HG02840 (cell line): ENCODE measurements at regions not wholly inside any gene's neighbourhood (a gene's known extent, or its start where the extent isn't known, plus 50 kb on each side); places are given as distances from the start of the nearest gene placed in this dataset.

ENCODE experiments used
- ATAC-seq: cut with Tn5 transposase; IDR thresholded peaks from one replicate; pipeline ENCODE4 v1.9.1; 2021; ENCODE audit warnings: mild to moderate bottlenecking, moderate library complexity, moderate number of reproducible peaks; ENCODE audit not compliant: unreplicated experiment, low FRiP score

DNA sequence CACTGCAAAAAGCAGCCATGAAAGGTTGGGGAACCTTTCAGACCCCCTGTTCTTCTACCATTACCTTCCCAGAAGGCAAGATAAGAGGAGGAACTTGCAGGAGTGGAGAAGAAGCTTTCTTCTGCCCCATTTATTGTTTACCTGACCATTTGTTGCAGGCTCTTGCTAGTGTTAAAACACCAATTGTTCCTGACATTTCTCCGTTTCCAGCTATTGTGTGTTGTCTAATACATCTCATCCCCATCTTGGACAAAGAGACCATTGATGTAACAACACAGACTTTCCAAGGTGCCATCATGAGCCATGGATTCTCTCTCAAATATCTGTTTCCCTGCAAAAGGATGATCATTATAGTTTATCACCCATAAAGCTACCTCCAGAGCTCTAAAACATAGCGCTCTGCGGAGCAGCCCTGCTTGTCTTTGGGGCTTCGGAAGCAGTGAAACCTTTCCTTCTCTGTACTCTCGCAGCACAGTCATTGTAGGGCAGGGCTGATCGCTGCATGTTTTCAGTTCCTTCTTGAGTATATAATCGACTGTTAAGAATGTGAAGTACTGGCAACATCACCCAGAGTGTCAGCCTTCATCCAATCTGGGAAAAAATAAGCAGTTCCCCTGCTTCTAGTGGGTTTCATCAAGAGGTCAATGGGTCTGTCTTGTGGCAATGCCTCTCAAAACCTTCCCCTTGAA, 680.0 kb downstream of the SEMA5A start:
- no peak for ATAC-seq

DNA sequence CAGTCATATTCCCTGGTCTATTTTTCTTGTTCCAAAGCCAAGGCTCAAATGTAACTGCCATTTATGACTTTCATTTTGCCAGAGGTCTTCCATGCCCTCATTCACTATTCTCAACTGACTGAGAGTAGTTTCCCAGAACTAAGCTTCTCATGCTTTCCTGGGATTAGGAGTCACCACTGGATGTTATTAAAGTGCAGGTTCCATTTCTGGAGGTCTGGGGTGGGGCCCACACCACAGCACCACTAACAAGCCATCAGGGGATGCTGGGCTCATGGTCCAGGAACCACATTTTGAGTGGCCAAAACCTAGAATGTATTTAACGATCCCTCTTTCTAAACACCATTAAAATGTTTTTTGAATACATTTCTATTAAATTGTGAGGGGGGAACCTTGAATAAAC, 677.6 kb downstream of the SEMA5A start:
- no peak for ATAC-seq

DNA sequence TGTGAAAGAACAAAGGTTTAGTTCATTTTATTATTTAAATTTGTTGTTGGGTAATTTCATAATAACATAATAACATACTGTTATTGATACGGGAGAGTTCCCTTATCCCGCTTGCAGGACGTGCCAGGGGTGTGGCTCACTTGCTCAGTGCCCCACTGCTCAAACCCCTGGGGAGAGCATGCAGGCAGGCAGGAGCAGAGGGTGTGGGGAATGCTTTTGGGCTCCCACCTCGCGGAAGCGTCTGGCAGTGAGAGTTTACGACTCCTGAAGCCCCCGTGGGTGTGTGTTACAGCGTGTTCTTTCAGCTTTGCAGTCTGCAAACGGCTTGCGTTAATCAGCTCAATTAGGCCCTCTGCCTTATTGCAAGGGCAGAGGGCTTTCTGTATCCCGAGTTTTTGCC, 675.9 kb downstream of the SEMA5A start:
- no peak for ATAC-seq

DNA sequence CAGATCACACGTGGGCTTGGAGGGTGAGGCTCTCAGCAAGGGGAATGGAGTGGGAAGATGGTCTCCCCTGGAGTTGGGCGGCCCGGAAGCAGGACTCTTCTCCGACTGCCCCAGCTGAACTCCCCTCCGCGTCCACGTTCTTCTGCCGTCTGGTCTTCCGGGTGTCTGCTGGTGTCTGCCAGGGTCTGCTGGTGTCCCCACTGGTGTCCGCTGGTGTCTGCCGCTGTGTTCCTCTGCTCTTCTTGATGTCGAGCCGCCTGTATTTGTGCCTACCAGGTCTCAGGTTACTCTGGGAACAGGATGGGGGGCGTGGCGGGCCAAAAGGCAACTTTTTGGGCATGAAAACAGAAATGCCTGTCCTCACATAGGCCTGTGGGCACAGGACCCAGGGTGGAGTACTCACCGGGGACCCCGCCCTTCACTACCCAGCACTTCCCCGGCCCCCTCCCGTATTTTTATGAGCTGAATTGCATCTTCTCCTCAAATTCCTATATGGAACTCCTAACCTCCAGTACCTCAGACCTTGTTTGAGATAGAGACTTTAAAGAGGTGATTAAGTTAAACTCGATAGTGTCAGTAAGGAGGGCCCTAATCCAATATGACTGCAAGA, 675.4 kb downstream of the SEMA5A start:
- no peak for ATAC-seq

DNA sequence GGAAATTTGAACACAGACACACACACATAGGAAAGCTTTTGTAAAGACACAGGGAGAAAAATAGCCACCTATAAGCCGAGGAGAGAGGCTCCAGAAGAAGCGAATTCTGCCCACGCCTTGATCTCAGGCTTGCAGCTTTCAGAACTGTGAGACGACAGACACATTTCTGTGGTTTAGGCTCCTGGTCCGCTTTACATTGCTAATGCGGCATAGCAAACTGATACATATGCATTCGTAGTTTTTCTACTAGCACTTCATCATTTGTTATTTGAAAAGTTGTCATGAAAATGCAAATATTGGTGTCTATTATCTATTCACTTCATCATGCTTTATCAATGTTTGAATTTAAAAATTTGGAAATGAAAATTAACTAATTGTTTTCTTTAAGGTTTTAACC, 674.9 kb downstream of the SEMA5A start:
- ATAC-seq: no peak

DNA sequence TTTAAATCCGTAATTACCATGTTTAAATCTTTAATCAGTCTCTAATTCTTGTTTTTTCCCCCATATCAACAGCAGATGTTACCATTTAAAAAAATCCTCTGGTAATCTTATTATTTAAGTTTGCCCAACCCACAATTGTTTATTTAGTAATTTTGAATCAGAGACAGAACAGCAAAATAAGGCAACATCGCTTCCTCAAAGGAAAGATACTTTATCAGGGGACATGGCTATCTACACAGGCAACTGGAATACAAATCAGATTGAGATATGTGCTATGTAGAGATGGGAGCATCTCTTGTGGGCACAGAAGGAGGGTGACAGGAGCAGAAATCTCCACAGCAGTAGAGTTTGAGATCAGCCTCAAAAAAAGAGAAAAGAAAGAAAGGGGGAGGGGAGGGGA, 674.4 kb downstream of the SEMA5A start:
- no peak for ATAC-seq

DNA sequence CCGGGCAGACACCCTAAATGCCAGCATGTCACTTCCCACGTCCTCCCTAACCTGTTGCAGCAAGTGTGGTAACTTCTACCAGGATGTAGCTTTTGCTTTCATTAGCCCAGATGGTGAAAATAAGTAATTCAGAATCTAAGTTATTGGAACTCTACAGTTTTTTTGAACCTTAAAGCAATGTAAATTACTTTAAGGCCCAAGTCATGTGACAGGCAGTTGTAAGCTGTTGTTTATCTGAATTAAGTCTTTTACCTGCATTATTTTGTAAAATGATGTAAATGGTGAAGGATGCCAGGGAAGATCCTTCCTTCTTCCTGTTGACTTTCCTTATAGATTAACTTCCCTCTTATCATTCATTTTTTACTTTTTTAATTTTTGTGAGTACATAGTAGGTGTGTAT, 670.2 kb downstream of the SEMA5A start:
- no peak for ATAC-seq

DNA sequence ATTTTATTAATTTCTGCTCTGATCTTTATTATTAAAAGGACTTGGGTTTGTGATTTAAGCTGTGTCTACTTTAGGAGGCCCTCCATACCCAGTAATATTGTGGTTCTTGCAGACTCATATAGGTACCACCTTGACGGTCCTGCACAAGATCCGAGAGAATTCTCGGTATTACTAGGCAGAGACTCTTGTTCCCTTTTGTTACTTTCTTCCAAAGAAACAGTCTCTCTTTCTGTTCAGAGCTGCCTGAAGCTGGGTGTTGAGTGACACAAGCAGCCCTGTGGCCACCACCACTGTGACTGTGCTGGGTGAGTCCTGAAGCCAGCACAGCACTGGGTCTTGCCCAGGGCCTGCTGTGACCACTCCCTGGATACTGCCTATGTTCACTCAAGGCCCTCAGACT, 666.6 kb downstream of the SEMA5A start:
- ATAC-seq: no peak

DNA sequence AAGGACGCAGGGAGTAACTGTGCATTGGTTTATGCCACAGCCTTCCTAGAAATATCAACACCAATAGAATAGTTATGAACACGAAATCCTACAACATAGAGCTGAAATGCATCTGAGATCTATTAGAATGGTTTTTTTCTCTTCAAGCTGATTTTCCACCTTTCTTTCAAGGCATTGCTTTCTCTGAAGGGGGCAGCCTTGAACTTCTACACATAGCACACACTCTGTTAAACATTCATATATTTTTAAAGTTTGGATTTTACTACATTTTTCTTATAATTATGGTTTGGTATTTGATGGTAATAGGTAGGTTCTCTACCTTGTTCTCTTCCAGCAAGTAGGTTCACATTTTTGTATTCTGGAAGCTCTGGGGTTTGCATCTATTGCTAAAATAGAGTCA, 661.8 kb downstream of the SEMA5A start:
- no peak for ATAC-seq

DNA sequence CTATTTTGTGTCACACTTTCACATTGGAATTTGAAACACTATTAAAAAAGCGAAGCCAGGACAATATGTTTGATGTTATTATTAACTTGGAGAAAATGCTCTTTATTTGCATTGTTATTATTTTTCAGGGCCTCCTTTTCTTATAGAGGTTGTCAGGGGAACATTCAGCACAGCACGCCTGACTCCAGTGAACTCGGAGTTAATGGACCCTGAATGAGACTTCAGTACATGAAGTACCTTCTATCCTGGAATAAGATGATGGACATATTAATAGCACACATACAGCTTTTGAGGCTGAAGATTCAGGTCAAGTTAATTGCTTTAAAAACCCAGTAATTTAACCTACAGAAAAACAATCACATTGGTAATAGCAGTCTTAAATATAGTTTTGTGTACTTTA, 652.9 kb downstream of the SEMA5A start:
- ATAC-seq: no peak

DNA sequence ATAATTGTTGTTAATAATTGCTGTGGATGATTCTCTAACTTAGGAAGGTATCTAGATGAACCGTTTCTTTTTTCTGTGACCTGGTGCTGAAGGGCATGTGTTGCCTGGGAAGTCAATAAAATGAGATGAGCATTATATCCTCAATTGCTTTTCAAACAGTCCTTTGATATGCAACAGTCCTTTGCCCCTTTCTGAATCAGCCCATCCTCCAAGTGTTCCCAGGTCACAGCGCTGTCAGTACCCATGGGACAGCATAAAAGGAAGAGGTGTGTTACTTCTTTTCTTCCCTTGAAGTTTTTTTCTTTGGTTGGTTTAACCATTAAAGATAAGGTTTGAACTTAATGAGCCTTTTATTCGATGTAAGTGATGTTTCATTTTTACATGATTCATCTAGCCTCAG, 651.8 kb downstream of the SEMA5A start:
- ATAC-seq: no peak

DNA sequence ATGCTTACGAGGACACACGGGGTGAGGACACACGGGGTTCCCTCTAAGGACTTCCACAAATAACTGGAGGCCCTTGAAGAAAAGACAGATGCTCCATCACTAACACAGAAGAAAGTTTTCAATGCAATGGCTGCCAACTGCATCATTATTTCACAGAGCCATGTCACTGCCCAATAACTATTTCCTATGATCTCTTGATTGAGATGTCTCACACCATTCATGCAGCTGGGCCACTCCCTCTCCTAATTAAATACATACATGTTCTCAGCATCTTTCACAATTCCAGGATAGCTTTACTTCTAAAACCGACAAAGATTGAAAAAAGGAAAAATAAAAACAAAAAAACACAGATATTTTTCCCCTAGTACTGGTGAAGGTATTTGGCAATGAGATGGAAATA, 650.8 kb downstream of the SEMA5A start:
- ATAC-seq: no peak

DNA sequence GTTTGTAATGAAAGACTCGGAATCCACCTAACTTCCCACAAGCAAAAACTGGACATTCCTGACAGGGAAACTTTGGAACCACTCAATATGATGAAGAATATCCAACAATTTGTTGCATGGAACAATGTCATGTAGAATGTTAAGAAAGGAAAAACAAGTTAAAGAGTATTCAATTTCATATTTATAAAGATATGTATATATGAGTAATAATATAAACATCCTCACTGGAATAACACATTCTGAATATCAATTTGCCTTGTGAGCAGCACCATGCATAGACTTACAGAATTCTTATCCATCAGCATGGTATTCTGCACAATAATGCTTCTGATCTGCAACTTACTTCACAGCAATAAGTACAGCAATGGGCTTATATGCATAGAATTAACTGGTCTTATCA, 650.3 kb downstream of the SEMA5A start:
- ATAC-seq: no peak

DNA sequence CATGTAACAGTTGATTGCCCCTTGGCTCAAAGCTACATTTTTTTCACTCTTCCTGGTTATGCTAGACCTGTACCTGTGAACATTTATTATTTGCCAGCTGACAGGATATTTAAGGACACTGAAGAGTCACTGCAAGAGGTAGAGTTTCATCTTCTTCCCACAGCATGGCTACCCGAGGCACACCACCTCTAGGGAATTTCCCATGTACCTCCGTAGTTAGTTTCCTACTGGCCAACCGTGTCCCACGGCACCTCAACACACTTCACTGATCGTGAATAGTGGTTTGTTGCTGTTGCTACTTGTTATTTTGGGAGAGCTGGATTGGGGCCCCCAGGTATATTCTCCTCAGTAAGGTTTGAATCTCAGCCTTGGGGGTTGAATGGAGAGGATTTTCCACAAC, 648.6 kb downstream of the SEMA5A start:
- ATAC-seq: no peak

DNA sequence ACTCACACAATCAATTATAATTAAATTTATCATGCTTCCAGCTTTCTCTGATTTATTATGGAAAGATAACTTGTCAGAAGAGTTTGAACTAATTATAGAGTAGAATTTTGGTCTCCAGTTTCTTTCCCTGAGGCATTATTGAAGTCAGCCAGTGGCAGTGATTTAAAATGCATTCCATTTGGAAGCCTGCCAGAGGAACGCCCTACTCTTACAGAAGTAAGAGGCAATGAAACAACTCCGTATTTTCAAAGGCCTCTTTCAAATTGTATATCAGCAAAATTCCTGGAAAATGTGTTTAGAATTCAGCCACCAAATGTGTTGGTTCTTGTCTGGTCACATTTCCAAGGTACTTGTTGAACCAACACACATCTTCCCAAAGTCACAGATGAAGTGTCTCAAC, 640.9 kb downstream of the SEMA5A start:
- no peak for ATAC-seq

DNA sequence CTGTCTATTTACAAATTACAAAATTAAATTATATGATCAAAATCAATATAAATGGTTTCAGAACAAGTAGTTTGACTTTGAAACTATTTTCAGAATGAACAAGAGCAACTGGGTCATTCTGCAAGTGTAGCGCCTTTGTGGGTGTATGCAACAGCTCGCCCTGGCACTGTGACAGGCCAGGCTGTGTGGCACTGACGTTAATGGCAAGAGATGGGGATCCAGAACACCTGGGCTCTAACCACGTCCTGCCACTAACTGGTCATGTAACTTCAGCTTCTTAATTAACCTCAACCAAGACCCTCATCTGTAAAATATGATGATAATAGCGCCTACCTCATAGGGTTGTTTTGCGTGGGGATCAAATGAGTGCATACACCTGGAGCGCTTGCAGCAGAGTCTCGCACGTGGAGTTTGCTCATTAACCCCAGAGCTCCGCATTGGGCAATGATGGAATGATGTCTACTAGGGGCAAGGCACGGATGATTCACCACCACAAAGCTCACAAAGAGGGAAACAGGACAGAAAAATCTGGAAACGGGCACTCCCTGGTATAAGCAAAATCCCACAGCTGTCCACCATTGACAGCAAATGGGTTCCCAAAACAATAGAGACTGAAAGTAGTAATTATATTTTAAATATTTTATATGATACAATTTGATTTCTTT, 639.4 kb downstream of the SEMA5A start:
- no peak for ATAC-seq

DNA sequence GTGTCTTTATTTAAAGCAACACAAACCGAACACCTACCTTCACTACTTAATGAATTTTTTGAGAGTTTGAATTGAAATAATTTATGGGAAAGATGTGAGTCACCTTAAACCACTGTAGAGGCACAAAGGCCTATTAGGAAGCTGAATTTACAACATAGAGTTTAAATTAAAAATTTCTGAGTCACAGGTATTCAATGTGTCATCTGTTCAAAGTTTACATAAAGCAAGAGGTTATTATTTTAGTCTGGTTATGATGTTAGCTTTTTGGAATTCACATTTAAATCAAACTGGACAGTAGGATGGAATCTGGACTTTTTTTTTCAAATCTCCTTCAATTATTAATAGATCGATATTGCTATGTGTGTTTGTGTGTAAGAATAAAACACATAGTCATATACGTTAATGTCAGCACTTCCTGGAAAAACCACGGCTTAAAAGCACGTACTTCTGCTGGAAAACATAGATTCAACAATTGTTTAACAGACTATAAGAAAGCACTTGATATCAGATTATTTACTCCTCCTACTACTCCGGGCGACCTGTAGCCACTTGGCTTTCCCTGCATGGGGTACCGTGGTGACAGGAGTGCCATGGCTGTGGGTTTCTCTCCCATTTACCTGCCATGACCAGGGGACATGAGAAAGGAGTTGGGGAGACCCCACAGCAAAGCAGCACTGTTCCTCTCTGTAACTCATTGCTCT, 638.6 kb downstream of the SEMA5A start:
- no peak for ATAC-seq

DNA sequence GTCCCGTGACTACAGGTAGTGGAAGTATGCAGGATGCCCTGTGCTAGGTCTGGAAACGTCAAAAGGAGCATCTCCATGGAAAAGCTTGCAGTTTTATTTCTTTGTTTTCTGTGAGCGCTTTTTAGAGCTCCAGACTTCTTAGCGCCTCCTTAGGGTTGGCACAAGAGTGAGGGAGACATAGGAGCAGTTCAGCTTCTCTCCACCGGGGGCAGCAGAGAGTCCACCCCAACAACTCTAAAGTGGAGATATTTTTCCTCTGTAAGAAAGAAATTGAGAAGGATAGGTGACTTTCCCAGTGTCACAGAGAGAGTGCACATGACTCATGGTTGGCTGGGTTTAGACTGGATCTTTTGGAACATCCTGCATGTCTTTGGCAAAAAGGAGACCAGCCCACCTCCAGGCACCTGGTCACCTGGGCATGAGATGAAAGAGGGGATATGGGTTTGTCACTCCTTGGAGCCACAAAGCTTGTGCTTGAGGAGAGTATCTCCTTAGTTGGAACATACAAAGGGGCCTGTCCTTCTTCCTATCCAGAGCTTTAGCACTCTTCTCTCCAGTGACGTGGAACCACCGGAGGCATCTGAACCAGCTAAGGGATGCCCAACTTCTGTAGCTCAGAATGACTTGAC, 637.7 kb downstream of the SEMA5A start:
- no peak for ATAC-seq

DNA sequence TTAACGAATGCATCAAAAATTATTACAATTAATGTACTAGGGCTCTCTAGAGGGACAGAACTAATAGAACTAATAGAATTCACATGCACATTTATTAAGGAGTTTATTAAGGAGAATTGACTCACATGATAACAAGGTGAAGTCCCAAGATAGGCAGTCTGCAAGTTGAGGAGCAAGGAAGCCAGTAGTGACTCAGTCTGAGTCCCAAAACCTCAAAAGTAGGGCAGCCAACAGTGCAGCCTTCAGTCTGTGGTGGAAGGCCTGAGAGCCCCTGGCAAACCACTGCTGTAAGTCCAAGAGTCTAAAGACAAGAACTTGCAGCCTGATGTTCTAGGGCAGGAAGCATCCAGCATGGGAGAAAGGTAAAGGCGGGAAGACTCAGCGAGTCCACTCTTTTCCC, 633.8 kb downstream of the SEMA5A start:
- no peak for ATAC-seq

DNA sequence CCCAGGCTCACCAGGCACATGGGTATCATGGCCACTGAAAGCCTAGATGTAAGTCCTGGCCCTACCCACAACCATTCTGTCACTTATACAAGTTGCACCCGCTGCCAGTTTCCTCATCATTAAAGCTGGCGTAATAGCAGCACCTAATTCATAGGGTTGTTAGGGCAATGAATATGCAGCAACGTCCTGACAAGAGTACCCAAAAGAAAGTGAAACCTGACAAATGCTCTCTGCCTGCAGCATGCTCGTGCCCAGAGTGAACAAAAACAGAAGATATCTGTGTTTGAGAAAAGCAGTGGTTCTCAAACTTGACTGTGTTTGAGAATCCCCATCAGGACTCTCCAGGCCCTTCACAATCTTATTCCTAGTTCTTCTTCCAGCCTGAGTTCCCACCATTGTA, 632.4 kb downstream of the SEMA5A start:
- ATAC-seq: no peak

DNA sequence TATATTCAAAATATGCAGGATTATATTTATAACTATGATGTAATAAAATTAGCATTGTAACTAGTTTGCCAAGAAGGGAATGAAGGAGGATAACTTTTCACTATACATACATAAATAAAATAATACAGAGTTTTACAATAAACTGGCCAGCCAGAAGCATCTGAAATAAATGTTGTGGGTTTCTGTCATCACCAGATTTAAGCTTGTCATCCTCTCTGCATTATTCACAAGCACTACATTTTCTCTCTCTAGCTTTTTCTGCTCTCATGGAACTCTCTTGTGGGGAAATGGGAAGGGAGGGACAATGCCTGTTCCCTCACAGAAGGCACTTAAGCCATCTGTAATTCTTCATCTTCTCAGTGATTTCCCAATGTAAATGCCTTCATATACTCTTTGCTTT, 626.8 kb downstream of the SEMA5A start:
- ATAC-seq: no peak
